Immature natural killer cell (primary cell): ENCODE measurements at regions not wholly inside any gene's neighbourhood (a gene's known extent, or its start where the extent isn't known, plus 50 kb on each side); places are given as distances from the start of the nearest gene placed in this dataset.

ENCODE experiments used
- DNase-seq, 3 donors: peaks; one replicate each; pipeline ENCODE4 v3.0.0; 2022; ENCODE audit warnings: mixed read lengths in 1 of 3
- H3K27ac Mint-ChIP-seq, 6 donors: one replicate each; pipeline ENCODE4 v1.8.0; 2020; ENCODE audit warnings: mixed read lengths in 6 of 6, mild to moderate bottlenecking in 5 of 6, inconsistent platforms in 4 of 6, moderate library complexity in 3 of 6
- H3K27me3 Mint-ChIP-seq, 3 donors: one replicate each; pipeline ENCODE4 v1.8.0; 2020 to 2021; ENCODE audit warnings: low read depth in 3 of 3, mild to moderate bottlenecking in 3 of 3, mixed read lengths in 3 of 3, moderate library complexity in 3 of 3, inconsistent platforms in 1 of 3
- H3K36me3 Mint-ChIP-seq, 3 donors: one replicate each; pipeline ENCODE4 v1.8.0; 2020; ENCODE audit warnings: mixed read lengths in 3 of 3, inconsistent platforms in 2 of 3, mild to moderate bottlenecking in 2 of 3
- H3K4me1 Mint-ChIP-seq, 2 donors: one replicate each; pipeline ENCODE4 v1.8.0; 2020; ENCODE audit warnings: inconsistent platforms in 2 of 2, mild to moderate bottlenecking in 2 of 2, mixed read lengths in 2 of 2, moderate library complexity in 1 of 2
- H3K4me3 Mint-ChIP-seq, 5 donors: one replicate each; pipeline ENCODE4 v1.8.0; 2020; ENCODE audit warnings: mild to moderate bottlenecking in 5 of 5, mixed read lengths in 5 of 5, inconsistent platforms in 3 of 5, moderate library complexity in 3 of 5
- H3K9me3 Mint-ChIP-seq, 6 donors: one replicate each; pipeline ENCODE4 v1.8.0; 2020; ENCODE audit warnings: mild to moderate bottlenecking in 6 of 6, mixed read lengths in 6 of 6, inconsistent platforms in 4 of 6, moderate library complexity in 3 of 6

DNA sequence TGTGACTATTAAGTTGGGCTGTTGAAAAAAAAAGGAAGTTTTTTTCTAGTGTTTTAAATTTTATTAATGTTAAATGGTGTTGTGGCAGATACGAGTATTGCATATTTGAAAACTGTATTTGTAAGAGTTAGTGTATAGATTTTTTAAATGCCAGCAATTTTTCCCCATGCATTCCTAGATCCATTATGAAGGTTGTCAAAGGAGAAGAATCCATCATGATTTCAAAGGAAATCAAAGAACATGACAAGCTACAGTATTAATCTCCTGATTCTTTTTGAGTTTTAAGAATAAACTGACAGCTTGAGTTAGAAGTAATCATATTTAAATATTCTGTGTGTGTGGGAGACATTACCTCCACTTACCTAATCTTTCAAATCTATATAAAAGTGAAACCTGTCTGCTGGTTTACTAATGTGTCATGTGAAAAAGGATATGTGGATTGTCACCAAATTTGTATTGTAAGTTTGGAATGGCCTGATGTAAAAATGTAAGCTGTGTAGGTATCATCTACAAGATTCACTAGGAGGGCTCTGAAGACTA lies 111.0 kb upstream of the HS3ST5 start:
- Mint-ChIP-seq H3K4me1 (no peaks in the 10 kb centered on the region), H3K27me3 (no peaks in the 10 kb centered on the region), H3K36me3 (no peaks in the 10 kb centered on the region), H3K9me3 (peaks cover 0 to 11% (median 5%) of the 10 kb centered on the region in 6 donors), H3K27ac (no peak overlapping the region), H3K4me3 (no peak overlapping the region)
- DNase-seq, result no peak

DNA sequence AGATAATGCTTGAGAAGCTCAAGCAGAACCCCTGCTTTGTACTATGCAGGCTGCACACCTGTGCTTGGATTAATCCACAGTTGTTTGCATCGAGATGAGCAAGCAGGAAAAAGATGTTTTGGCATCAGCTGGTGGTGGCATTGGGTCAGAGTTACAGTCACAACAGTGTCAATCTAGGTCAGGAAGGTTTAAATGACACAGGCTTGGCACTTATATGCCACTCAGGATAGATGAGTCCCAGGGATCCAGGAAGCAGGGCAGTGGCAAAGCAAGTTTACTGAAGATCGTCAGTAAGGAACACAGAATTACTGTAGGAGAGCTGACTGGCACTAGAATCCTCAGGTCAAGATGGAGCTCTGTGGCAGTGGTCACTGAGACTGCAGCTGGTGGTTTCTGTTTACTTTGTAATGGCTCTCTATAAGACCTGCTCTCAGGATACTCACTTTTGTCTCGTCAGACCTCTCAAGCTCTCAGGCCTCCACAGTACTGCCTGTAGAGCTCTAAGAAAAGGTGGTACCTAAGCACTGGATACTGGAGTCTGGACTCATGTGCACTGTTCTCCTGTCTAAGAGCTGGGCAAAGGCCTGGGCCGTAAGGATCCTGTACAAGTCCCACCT lies 110.1 kb upstream of the HS3ST5 start:
- Mint-ChIP-seq H3K4me3 (no peak overlapping the region), H3K36me3 (no peaks in the 10 kb centered on the region), H3K4me1 (no peaks in the 10 kb centered on the region), H3K27me3 (no peaks in the 10 kb centered on the region), H3K27ac (no peak overlapping the region), H3K9me3 (peaks cover 0 to 10% (median 5%) of the 10 kb centered on the region in 6 donors)
- DNase-seq, result no peak

DNA sequence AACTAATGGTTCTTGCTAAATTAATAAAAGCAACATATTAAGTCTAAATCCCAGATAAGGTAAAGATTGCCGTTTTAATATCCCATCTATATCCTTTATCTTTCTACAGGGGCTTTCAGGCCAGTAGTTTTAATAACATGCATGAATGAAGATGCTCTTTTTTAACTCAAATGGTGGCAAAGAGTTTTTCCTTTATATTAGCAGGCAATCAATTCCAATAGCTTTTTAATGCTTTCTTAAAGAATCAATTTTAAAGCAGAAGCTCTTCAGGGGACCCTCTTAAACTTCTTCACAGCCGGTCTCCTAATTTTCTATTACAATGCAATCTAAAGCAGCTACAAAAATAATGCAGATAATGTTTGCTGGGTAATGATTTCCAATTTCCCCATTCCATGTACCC lies 107.8 kb upstream of the HS3ST5 start:
- no peak for DNase-seq
- Mint-ChIP-seq H3K9me3 (peaks cover 0 to 13% (median 6%) of the 10 kb centered on the region in 6 donors), H3K27ac (no peak overlapping the region), H3K27me3 (no peaks in the 10 kb centered on the region), H3K4me3 (no peak overlapping the region), H3K4me1 (no peaks in the 10 kb centered on the region), H3K36me3 (no peaks in the 10 kb centered on the region)

DNA sequence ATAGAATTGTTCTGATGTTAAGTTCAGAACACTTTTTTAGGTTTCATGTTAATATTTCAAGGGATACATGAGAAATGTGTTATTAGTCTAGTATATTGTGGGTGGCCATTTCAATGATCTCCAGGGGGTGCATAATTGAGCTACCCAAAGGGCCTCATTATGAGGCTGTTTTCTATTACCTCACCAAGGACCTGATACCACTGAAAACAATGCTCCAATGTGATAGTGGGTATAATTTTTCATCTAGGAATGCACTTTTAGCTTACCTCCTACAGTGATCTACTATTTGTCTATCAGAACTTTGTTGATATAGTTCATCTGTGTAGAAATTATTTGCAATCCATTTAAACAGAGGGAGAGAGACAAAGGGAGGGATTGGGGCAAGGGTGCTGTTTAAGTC lies 106.8 kb upstream of the HS3ST5 start:
- DNase-seq, result no peak
- Mint-ChIP-seq H3K27ac (no peak overlapping the region), H3K9me3 (peaks cover 2 to 16% (median 7%) of the 10 kb centered on the region in 6 donors), H3K27me3 (no peaks in the 10 kb centered on the region), H3K4me1 (no peaks in the 10 kb centered on the region), H3K4me3 (no peak overlapping the region), H3K36me3 (no peaks in the 10 kb centered on the region)

DNA sequence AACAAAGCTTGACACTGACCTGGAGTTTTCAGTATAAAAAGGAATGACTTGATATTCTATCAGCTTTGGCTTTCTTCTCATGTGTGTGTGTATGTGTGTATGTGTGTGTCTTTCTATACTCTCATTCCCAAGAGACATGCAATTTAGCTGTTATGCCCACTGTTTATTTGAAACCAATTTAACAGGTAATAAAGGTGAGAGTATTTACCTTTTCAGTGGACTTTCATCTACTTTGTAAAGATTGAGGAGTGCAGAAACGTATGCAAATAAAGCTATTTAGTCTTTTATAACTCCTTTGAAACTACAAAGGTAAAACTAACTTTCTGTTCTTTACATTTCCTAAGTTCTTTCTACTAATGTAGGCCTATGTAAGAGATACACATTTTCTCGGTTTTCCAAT lies 103.5 kb upstream of the HS3ST5 start:
- DNase-seq, result no peak
- H3K27ac Mint-ChIP-seq, result no peak overlapping the region
- H3K27me3 Mint-ChIP-seq, result no peaks in the 10 kb centered on the region
- H3K4me1 Mint-ChIP-seq, result no peaks in the 10 kb centered on the region
- no peaks in the 10 kb centered on the region for H3K36me3 Mint-ChIP-seq
- H3K9me3 Mint-ChIP-seq, result peaks cover 2 to 22% (median 4%) of the 10 kb centered on the region in 6 donors
- no peak overlapping the region for H3K4me3 Mint-ChIP-seq

DNA sequence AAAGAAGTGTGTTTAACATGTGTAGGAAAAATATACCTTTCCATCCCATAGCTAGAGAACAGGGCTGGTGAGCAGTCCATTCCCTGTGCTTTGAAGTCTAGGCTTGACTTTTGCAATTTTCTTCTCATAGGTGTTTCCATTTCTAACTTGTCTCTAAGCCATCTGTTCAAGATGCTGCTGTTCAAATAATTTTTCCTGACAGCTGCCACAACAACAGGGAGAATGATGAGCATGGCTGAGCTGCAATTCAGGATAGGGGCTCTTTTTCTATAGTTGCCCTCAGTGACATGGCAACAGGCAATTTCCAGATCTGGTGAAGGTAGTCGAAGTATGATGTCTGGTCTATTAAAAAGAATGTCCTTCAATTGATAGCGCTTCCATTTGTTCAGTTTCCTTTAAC lies 103.0 kb upstream of the HS3ST5 start:
- Mint-ChIP-seq H3K4me3 (no peak overlapping the region), H3K9me3 (peaks cover 2 to 27% (median 4%) of the 10 kb centered on the region in 6 donors), H3K27ac (no peak overlapping the region), H3K4me1 (no peaks in the 10 kb centered on the region), H3K36me3 (no peaks in the 10 kb centered on the region), H3K27me3 (no peaks in the 10 kb centered on the region)
- no peak for DNase-seq

DNA sequence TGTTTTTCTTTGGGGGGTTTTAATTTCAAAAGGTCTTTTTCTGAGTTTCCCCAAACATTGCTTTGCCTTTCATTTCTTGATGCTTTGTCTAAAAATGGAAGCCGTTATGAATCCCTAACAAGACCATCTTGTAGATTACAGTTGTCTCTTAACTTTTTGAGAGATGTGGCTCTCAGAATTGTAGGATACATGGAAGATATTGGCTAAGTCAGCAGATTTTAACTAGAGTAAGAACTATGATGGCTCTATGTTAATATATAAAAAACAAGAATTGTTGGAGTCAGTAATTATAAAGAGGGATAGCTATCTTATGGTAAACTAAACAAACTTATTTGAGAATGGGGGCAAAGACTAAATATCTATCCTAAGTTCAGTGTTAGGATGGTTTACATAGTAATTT lies 96.6 kb upstream of the HS3ST5 start:
- peaks cover 4 to 28% (median 9%) of the 10 kb centered on the region in 6 donors for H3K9me3 Mint-ChIP-seq

DNA sequence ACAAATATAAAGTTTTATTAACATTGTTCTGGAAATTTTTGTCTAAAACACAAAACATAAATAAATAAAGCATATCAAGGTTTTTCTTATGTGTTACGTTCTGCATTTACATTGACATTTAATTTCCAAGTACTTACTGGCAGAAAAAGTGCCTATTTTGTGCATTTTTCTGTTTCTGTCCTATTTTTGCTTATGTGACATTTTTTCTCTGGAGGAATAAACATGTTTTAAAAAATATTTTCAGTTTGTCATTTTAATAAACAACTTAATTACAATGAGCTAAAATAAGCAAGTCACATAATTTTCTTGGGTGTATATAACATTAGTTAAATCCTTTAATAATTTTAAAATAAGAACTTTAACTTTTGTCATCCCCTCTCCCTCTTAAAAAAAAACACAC lies 94.4 kb upstream of the HS3ST5 start:
- Mint-ChIP-seq H3K27ac (no peak overlapping the region), H3K27me3 (no peaks in the 10 kb centered on the region), H3K9me3 (peaks cover 0 to 28% (median 9%) of the 10 kb centered on the region in 6 donors), H3K4me1 (no peaks in the 10 kb centered on the region), H3K36me3 (no peaks in the 10 kb centered on the region), H3K4me3 (no peak overlapping the region)
- DNase-seq, result no peak

More for the DNA sequence above, 96.6 kb upstream of the HS3ST5 start:
- Mint-ChIP-seq H3K4me1 (no peaks in the 10 kb centered on the region), H3K27ac (no peak overlapping the region), H3K4me3 (no peak overlapping the region), H3K27me3 (no peaks in the 10 kb centered on the region), H3K36me3 (no peaks in the 10 kb centered on the region)
- DNase-seq, result no peak

DNA sequence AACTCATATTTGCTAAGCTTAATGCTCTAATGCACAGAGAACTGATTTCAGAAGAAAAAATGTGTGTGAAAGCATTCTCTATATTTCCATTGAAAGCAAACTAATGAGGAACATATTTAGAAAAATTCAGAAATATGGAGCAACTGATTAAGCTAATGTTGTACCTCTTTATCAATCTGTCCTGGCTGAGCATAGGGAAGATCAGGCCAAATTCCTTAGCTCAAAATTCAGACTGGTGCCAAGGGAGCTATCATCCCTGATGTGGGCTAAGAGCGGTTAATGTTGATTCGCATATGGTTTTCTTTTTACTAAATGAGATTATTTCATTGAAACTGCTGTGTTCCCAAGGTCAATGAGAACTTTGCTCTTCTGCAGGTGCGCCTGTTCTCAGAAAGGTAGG lies 93.9 kb upstream of the HS3ST5 start:
- no peak overlapping the region for H3K27ac Mint-ChIP-seq
- H3K4me1 Mint-ChIP-seq, result no peaks in the 10 kb centered on the region
- H3K27me3 Mint-ChIP-seq, result no peaks in the 10 kb centered on the region
- no peak for DNase-seq
- H3K9me3 Mint-ChIP-seq, result peaks cover 1 to 28% (median 9%) of the 10 kb centered on the region in 6 donors
- H3K4me3 Mint-ChIP-seq, result no peak overlapping the region
- no peaks in the 10 kb centered on the region for H3K36me3 Mint-ChIP-seq

DNA sequence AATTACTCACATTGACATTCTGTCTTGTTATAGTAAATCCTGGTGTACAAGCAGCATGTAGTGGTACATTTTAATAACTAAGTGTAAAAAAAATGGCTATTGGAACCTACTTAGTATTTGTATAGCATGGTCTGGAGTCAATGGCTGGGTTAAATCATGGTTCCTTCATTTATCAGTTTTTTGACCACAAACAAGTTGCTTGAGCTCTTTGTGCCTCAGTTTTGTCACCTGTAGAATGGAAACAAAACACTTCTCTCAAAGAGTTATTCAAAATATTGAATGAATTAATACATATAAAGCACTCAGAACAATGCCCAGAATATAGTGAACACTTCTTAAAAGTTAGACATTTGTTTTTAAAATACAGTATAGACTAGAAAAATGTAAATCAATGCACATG lies 93.2 kb upstream of the HS3ST5 start:
- H3K27ac Mint-ChIP-seq, result no peak overlapping the region

DNA sequence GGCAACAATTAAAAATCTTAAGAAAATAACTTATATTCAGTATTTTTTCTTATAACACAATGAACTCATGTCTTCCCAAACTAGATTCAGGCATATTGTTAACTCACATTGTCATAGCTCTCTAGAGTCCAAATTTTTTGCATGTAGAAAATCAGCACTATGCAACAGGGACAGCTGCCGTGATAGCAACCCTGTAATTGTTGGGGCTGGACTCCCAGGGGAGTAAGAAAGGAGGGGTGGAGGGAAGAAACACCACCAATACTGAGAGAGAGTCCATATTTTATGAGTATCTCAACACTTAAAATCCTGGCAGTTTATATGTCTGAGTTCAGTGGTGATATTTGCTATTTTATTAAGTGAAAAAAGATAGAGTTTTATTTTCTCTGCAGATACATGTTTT lies 89.6 kb upstream of the HS3ST5 start:
- no peaks in the 10 kb centered on the region for H3K36me3 Mint-ChIP-seq
- no peaks in the 10 kb centered on the region for H3K27me3 Mint-ChIP-seq
- DNase-seq, result no peak
- H3K4me3 Mint-ChIP-seq, result no peak overlapping the region
- peaks cover 1 to 23% (median 3%) of the 10 kb centered on the region in 6 donors for H3K9me3 Mint-ChIP-seq
- H3K27ac Mint-ChIP-seq, result no peak overlapping the region
- H3K4me1 Mint-ChIP-seq, result no peaks in the 10 kb centered on the region

More for the DNA sequence above, 93.2 kb upstream of the HS3ST5 start:
- Mint-ChIP-seq H3K9me3 (peaks cover 2 to 31% (median 9%) of the 10 kb centered on the region in 6 donors), H3K36me3 (no peaks in the 10 kb centered on the region), H3K4me3 (no peak overlapping the region), H3K27me3 (no peaks in the 10 kb centered on the region), H3K4me1 (no peaks in the 10 kb centered on the region)
- DNase-seq, result no peak

DNA sequence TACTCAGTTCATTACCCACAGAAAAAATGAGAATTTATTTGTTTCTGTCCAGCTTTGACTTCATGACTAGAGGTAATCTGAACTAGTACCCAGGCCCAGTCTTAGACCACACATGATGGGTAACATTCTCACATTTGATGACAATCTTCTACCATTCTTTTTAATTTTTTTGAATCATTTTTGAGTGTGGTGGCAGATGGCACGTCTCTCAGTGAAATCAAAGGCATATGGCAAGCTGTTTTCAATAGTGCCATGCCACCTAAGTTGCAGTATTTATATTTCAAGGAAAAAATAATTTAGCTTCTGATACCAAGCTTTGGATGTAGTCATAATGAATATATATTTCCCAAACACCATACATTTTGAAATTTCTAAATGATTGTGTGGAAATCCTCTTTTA lies 88.8 kb upstream of the HS3ST5 start:
- Mint-ChIP-seq H3K4me1 (no peaks in the 10 kb centered on the region), H3K27me3 (no peaks in the 10 kb centered on the region), H3K4me3 (no peak overlapping the region), H3K9me3 (peaks cover 0 to 18% (median 4%) of the 10 kb centered on the region in 6 donors), H3K36me3 (no peaks in the 10 kb centered on the region), H3K27ac (no peak overlapping the region)
- no peak for DNase-seq

DNA sequence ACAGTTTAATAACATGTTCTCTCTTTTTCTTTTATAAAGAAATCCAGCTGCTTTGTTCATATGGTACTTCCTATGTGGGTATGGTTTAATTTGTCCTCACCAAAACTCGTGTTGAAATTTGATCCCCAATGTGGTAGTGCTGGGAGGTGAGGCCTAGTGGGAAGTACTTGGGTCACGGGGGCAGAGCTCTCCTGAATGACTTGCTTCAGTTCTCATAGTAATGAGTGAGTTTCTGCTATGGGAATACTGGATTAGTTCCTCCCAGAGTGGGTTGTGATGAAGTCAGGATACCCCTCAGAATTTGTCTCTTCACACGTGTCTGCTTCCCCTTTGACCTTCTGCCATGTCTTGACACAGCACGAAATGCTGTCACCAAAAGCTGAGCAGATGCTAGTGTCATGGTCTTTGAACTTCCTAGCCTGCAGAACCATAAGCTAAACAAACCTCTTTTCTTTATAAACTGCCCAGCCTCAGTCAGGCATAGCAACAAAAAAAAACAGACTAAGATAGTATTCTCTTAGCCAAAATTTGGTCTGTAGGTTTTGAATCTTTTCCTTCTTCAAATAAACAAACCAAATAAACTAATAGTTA lies 87.8 kb upstream of the HS3ST5 start:
- no peak overlapping the region for H3K27ac Mint-ChIP-seq
- DNase-seq, result no peak

DNA sequence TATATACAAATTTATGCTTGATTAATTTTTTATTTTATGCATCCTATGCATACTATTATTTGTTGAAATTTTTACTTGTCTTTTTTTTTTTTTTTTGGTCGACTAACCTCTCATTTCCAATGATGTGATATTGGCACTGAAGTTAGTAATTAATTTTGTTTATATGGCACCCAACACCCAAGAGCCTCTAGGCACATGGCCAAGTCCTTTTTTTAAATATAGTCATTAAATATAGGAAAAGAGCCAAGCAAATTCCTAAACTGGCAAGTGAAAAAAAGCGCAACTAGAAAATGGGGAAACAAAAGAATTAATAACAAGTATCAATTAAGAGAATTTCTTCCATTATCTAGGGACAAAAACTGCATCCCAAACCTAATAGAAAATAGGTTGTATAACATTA lies 85.5 kb upstream of the HS3ST5 start:
- H3K27me3 Mint-ChIP-seq, result no peaks in the 10 kb centered on the region
- no peak overlapping the region for H3K27ac Mint-ChIP-seq
- no peak overlapping the region for H3K4me3 Mint-ChIP-seq
- H3K4me1 Mint-ChIP-seq, result no peaks in the 10 kb centered on the region
- H3K9me3 Mint-ChIP-seq, result peaks cover 0 to 11% (median 7%) of the 10 kb centered on the region in 6 donors
- no peaks in the 10 kb centered on the region for H3K36me3 Mint-ChIP-seq
- DNase-seq, result no peak

More for the DNA sequence above, 87.8 kb upstream of the HS3ST5 start:
- no peaks in the 10 kb centered on the region for H3K27me3 Mint-ChIP-seq
- H3K36me3 Mint-ChIP-seq, result no peaks in the 10 kb centered on the region
- H3K4me3 Mint-ChIP-seq, result no peak overlapping the region
- no peaks in the 10 kb centered on the region for H3K4me1 Mint-ChIP-seq
- H3K9me3 Mint-ChIP-seq, result peaks cover 0 to 12% (median 4%) of the 10 kb centered on the region in 6 donors

DNA sequence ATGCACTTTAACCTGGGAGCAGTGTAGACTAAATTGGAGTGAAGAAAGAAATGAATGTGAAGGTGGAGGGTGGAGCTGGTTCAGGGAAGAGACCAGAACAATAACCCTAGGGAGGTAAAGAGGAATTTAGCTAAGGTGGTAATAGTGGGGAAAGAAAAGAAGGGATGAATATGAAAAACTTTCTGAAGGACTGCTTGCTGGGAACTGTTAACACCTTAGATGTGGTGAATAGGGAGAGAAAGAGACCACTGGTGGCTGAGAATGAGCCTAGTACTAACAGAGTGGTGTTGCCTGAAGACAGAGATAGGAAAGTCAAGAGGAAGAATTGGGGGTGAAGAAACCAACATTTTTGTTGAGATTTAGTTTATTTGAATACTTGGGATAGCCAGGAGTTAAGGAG lies 78.4 kb upstream of the HS3ST5 start:
- no peaks in the 10 kb centered on the region for H3K4me1 Mint-ChIP-seq
- DNase-seq, result no peak
- no peak overlapping the region for H3K27ac Mint-ChIP-seq
- no peak overlapping the region for H3K4me3 Mint-ChIP-seq
- H3K36me3 Mint-ChIP-seq, result no peaks in the 10 kb centered on the region
- peaks cover 6 to 47% (median 15%) of the 10 kb centered on the region in 6 donors for H3K9me3 Mint-ChIP-seq
- peaks cover 0 to 2% (median 0%) of the 10 kb centered on the region in 3 donors for H3K27me3 Mint-ChIP-seq
